HCT116 (cell line): ENCODE measurements at regions not wholly inside any gene's neighbourhood (a gene's known extent, or its start where the extent isn't known, plus 50 kb on each side); places are given as distances from the start of the nearest gene placed in this dataset.

Experiments used
- CTCF ChIP-seq, 3 experiments: fragments of 200-600 bp in 1 of 3; sonication (generic) in 1 of 3; IDR thresholded peaks in 2 of 3; conservative IDR thresholded peaks in 1 of 3; 2 replicates each; pipeline ENCODE4 v1.5.1; 2012 to 2017; ENCODE audit warnings: low read depth in 2 of 3, low read length in 2 of 3, antibody characterized with exemption in 1 of 3, borderline replicate concordance in 1 of 3, control low read depth in 1 of 3, mild to moderate bottlenecking in 1 of 3, mixed read lengths in 1 of 3, mixed run types in 1 of 3, moderate library complexity in 1 of 3; ENCODE audit not compliant: insufficient read depth in 1 of 3
- EZH2 ChIP-seq: fragments of 200-600 bp; sonication (generic); IDR thresholded peaks from 2 replicates; pipeline ENCODE4 v1.6.1; 2017; ENCODE audit warnings: antibody characterized with exemption, mixed run types
- MAX ChIP-seq: IDR thresholded peaks from 2 replicates; pipeline ENCODE4 v1.6.1; 2012
- POLR2A ChIP-seq: IDR thresholded peaks from 2 replicates; pipeline ENCODE4 v1.7.0; 2011; ENCODE audit warnings: borderline replicate concordance; ENCODE audit not compliant: insufficient read depth, insufficient read length; ENCODE audit errors: extremely low read depth
- POLR2AphosphoS5 ChIP-seq: IDR thresholded peaks from 2 replicates; pipeline ENCODE4 v1.6.1; 2011; ENCODE audit warnings: mild to moderate bottlenecking, low read depth, low read length, moderate library complexity
- SIN3A ChIP-seq: IDR thresholded peaks from 2 replicates; pipeline ENCODE4 v1.6.1; 2012; ENCODE audit warnings: low read depth
- SP1 ChIP-seq: IDR thresholded peaks from 2 replicates; pipeline ENCODE4 v1.6.1; 2012; ENCODE audit warnings: low read depth
- SRF ChIP-seq: IDR thresholded peaks from 2 replicates; pipeline ENCODE4 v1.6.1; 2012; ENCODE audit warnings: low read depth
- YY1 ChIP-seq: IDR thresholded peaks from 2 replicates; pipeline ENCODE4 v1.6.1; 2011; ENCODE audit warnings: low read length, low read depth, moderate library complexity, mild to moderate bottlenecking; ENCODE audit not compliant: insufficient replicate concordance; ENCODE audit errors: extremely low read depth
- ZBTB33 ChIP-seq: IDR thresholded peaks from 2 replicates; pipeline ENCODE4 v1.6.1; 2011; ENCODE audit warnings: mild to moderate bottlenecking, low read length, moderate library complexity; ENCODE audit not compliant: insufficient replicate concordance; ENCODE audit errors: extremely low read depth
- TF ChIP-seq, protein P1 (sequence below): IDR thresholded peaks from 2 replicates; pipeline ENCODE4 v1.6.1; 2012; ENCODE audit warnings: low read depth

DNA sequence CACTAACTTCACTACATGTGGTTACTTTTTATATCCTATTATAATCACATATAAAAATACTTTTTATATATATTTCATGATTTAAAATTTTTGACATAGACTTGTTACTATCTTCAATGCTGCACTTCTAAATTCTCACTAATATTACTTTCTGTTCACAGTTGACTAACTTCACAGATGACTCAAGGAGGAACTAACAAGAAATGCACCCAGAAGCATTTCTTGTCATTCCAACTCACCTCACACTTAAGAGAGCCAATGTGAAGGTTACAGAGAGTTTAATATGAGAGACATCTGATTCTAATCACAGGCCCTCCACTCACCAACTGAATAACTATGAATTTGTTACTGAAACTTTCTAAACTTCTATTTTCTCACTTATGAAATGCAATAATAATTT lies 399.8 kb upstream of the SLC8A1 start:
- TF ChIP-seq POLR2A (no peak), CTCF (IDR thresholded peaks at IDR 0.05 in 2 of 3, conservative IDR thresholded peaks at IDR 0.05 in 1 of 3; ENCODE audit: borderline replicate concordance in 1 of 3, insufficient read depth in 1 of 3, low read depth in 2 of 3, low read length in 2 of 3) (no peak), MAX (no peak), ZBTB33 (no peak), SP1 (no peak), SIN3A (no peak), SRF (no peak), YY1 (no peak), EZH2 (no peak), POLR2AphosphoS5 (no peak)
- TF ChIP-seq, protein P1, sequence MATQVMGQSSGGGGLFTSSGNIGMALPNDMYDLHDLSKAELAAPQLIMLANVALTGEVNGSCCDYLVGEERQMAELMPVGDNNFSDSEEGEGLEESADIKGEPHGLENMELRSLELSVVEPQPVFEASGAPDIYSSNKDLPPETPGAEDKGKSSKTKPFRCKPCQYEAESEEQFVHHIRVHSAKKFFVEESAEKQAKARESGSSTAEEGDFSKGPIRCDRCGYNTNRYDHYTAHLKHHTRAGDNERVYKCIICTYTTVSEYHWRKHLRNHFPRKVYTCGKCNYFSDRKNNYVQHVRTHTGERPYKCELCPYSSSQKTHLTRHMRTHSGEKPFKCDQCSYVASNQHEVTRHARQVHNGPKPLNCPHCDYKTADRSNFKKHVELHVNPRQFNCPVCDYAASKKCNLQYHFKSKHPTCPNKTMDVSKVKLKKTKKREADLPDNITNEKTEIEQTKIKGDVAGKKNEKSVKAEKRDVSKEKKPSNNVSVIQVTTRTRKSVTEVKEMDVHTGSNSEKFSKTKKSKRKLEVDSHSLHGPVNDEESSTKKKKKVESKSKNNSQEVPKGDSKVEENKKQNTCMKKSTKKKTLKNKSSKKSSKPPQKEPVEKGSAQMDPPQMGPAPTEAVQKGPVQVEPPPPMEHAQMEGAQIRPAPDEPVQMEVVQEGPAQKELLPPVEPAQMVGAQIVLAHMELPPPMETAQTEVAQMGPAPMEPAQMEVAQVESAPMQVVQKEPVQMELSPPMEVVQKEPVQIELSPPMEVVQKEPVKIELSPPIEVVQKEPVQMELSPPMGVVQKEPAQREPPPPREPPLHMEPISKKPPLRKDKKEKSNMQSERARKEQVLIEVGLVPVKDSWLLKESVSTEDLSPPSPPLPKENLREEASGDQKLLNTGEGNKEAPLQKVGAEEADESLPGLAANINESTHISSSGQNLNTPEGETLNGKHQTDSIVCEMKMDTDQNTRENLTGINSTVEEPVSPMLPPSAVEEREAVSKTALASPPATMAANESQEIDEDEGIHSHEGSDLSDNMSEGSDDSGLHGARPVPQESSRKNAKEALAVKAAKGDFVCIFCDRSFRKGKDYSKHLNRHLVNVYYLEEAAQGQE = no peak
